IMR-90 (cell line): ENCODE measurements at regions not wholly inside any gene's neighbourhood (a gene's known extent, or its start where the extent isn't known, plus 50 kb on each side); places are given as distances from the start of the nearest gene placed in this dataset.

Experiments used
- CHD1 ChIP-seq: IDR thresholded peaks from 2 replicates; pipeline ENCODE4 v1.6.1; 2012; ENCODE audit warnings: low read depth, low read length, improper control_type of control experiment
- POLR2A ChIP-seq: IDR thresholded peaks from 2 replicates; pipeline ENCODE4 v1.6.1; 2012; ENCODE audit warnings: mild to moderate bottlenecking, low read depth, low read length
- RFX5 ChIP-seq: IDR thresholded peaks from 2 replicates; pipeline ENCODE4 v1.8.0; 2012; ENCODE audit warnings: low read depth, mild to moderate bottlenecking, low read length, moderate library complexity
- TF ChIP-seq, protein P1 (sequence below): conservative IDR thresholded peaks from 2 replicates; pipeline ENCODE4 v1.5.1; 2012; ENCODE audit warnings: mild to moderate bottlenecking, low read depth, low read length, improper control_type of control experiment

GRCh38 chr12:118607831-118608230 is 231.5 kb downstream of the SUDS3 start:
- TF ChIP-seq POLR2A (no peak), RFX5 (no peak), CHD1 (no peak)
- TF ChIP-seq, protein P1, sequence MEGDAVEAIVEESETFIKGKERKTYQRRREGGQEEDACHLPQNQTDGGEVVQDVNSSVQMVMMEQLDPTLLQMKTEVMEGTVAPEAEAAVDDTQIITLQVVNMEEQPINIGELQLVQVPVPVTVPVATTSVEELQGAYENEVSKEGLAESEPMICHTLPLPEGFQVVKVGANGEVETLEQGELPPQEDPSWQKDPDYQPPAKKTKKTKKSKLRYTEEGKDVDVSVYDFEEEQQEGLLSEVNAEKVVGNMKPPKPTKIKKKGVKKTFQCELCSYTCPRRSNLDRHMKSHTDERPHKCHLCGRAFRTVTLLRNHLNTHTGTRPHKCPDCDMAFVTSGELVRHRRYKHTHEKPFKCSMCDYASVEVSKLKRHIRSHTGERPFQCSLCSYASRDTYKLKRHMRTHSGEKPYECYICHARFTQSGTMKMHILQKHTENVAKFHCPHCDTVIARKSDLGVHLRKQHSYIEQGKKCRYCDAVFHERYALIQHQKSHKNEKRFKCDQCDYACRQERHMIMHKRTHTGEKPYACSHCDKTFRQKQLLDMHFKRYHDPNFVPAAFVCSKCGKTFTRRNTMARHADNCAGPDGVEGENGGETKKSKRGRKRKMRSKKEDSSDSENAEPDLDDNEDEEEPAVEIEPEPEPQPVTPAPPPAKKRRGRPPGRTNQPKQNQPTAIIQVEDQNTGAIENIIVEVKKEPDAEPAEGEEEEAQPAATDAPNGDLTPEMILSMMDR: no peak
